ENCODE measurements at regions not wholly inside any gene's neighbourhood (a gene's known extent, or its start where the extent isn't known, plus 50 kb on each side); places are given as distances from the start of the nearest gene placed in this dataset.

DNA sequence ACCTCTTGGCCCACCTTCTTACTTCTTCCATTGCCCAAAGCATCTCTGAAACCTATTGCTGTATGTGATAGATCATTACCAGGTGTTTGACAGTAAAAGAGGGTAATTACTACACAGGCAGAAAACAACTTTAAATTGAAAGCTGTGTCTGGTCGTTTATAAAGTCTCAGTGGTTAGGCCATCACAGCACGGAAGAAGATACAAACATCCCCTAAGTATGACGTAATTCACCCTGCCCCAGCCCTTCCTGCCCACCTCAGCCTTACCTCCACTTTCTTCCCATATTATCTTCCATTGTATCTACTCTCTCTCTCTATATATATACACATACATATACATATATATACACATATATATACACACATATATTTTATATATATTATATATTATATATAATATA lies 805.8 kb upstream of the PABPC4L start:
- TF ChIP-seq, protein P1, sequence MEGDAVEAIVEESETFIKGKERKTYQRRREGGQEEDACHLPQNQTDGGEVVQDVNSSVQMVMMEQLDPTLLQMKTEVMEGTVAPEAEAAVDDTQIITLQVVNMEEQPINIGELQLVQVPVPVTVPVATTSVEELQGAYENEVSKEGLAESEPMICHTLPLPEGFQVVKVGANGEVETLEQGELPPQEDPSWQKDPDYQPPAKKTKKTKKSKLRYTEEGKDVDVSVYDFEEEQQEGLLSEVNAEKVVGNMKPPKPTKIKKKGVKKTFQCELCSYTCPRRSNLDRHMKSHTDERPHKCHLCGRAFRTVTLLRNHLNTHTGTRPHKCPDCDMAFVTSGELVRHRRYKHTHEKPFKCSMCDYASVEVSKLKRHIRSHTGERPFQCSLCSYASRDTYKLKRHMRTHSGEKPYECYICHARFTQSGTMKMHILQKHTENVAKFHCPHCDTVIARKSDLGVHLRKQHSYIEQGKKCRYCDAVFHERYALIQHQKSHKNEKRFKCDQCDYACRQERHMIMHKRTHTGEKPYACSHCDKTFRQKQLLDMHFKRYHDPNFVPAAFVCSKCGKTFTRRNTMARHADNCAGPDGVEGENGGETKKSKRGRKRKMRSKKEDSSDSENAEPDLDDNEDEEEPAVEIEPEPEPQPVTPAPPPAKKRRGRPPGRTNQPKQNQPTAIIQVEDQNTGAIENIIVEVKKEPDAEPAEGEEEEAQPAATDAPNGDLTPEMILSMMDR (IDR thresholded peaks at IDR 0.05 in 8 of 11, conservative IDR thresholded peaks at IDR 0.05 in 3 of 11) = no peak
- TF ChIP-seq POLR2AphosphoS5 (IDR thresholded peaks at IDR 0.05) = no peak
